ENCODE measurements at regions not wholly inside any gene's neighbourhood (a gene's known extent, or its start where the extent isn't known, plus 50 kb on each side); places are given as distances from the start of the nearest gene placed in this dataset.
A peak's percentile ranks its signal among the peaks of the same experiment; 100 is the strongest.

GRCh38 chr4:56104188-56104587, 155.4 kb downstream of the CEP135 start:
- in situ Hi-C loops (cut with HindIII; ENCODE audit: extremely low pct_ligation_motif_present, low pct_unique_long_range_greater_than_20kb) (no loop called here), intact Hi-C loops (cut with micrococcal nuclease; ENCODE audit: unreplicated experiment) (loop anchor here (10.0 kb wide), 1 partner anchor 159 kb away; the partner anchor contains the start of gene CEP135)
- peak; percentile 70 for DNase-seq (ENCODE audit: low spot score)
- no peaks in the 10 kb centered on the region for H3K9me3 ChIP-seq (ENCODE audit: low read length)
- H3K79me2 ChIP-seq (ENCODE audit: insufficient read depth, low read length), result no peaks in the 10 kb centered on the region
- 0 out of 2 replicates have a peak overlapping the region, but pooled peaks have one; percentile 24 for H3K9ac ChIP-seq (ENCODE audit: insufficient read depth, low read depth, low read length)
- CTCF ChIA-PET (ENCODE audit: low intra/inter-chr PET ratio, low total read pairs), result no interaction called here
- H3K4me3 ChIP-seq (replicated peaks in 1 of 3; ENCODE audit: insufficient read depth in 1 of 3, low read depth in 2 of 3, low read length in 3 of 3), result no peak overlapping the region
- 2% methylated on average over 3 of the region's 3 CpGs for WGBS (ENCODE audit: low lambda C conversion rate)
- H3K4me2 ChIP-seq (ENCODE audit: low read depth, low read length), result peak overlapping the region; percentile 38
- H2AFZ ChIP-seq (ENCODE audit: low read length), result no peak overlapping the region
- no TSS peak for BruUV-seq (replicated peaks)
- no peaks in the 10 kb centered on the region; a peak in 1 of 5 replicates for H3K27me3 ChIP-seq (ENCODE audit: control insufficient read depth in 1 of 2, insufficient read depth in 2 of 2, low read length in 2 of 2)
- H4K20me1 ChIP-seq (ENCODE audit: insufficient read depth, low read length), result no peaks in the 10 kb centered on the region
- peaks cover 52% of the 10 kb centered on the region for H3K4me1 ChIP-seq (ENCODE audit: insufficient read depth, low read length)
- POLR2A ChIA-PET, result no interaction called here
- no peaks in the 10 kb centered on the region for H3K36me3 ChIP-seq (replicated peaks in 1 of 2; ENCODE audit: control insufficient read depth in 1 of 2, insufficient read depth in 2 of 2, low read length in 2 of 2)
- ATAC-seq, result peak; percentile 97
- FAIRE-seq, result peak; percentile 96
- H3K27ac ChIP-seq (ENCODE audit: extremely low read length, insufficient read depth, low read length), result peak overlapping the region; percentile 78
- peak; percentile 66; the same call in 1 of the 2 replicates for TF ChIP-seq RFX1 (IDR thresholded peaks at IDR 0.05)
- TF ChIP-seq SATB2 (CRISPR knock-in tag; IDR thresholded peaks at IDR 0.05), result no peak
- TF ChIP-seq ZNF331 (CRISPR knock-in tag; IDR thresholded peaks at IDR 0.05), result 0 out of 2 replicates have a peak, but pooled peaks have one; percentile 38
- TF ChIP-seq LCORL (IDR thresholded peaks at IDR 0.05), result peak; percentile 67; the same call in 1 of the 2 replicates
- TF ChIP-seq LCORL (CRISPR knock-in tag; IDR thresholded peaks at IDR 0.05), result peak; percentile 60; the same call in 1 of the 2 replicates
- peak; percentile 33; the same call in 1 of the 2 replicates for TF ChIP-seq ZBTB7B (CRISPR knock-in tag; IDR thresholded peaks at IDR 0.05)
- TF ChIP-seq CEBPB (IDR thresholded peaks at IDR 0.05; ENCODE audit: borderline replicate concordance, low read depth, low read length), result peak; percentile 85
- peak; percentile 83; the same call in 1 of the 2 replicates for TF ChIP-seq NCOR1 (IDR thresholded peaks at IDR 0.05; ENCODE audit: borderline replicate concordance, low read length)
- 0 out of 2 replicates have a peak, but pooled peaks have one; percentile 32 for TF ChIP-seq HDAC1 (CRISPR knock-in tag; IDR thresholded peaks at IDR 0.05)
- peak; percentile 75 for TF ChIP-seq ZMYM4 (CRISPR knock-in tag; IDR thresholded peaks at IDR 0.05)
- TF ChIP-seq FOXO1 (CRISPR knock-in tag; IDR thresholded peaks at IDR 0.05), result peak; percentile 12; the same call in 1 of the 2 replicates
- TF ChIP-seq HOMEZ (CRISPR knock-in tag; IDR thresholded peaks at IDR 0.05; ENCODE audit: low read depth), result peak; percentile 78; the same call in 1 of the 2 replicates
- TF ChIP-seq NR2F2 (IDR thresholded peaks at IDR 0.05; ENCODE audit: borderline replicate concordance, low read depth), result peak; percentile 34; the same call in 1 of the 2 replicates
- TF ChIP-seq GATAD2A (CRISPR knock-in tag; IDR thresholded peaks at IDR 0.05), result peak; percentile 50; the same call in 1 of the 2 replicates
- TF ChIP-seq SOX5 (CRISPR knock-in tag; IDR thresholded peaks at IDR 0.05; ENCODE audit: borderline replicate concordance), result peak; percentile 51; the same call in 1 of the 2 replicates
- peak; percentile 82 for TF ChIP-seq SALL1 (CRISPR knock-in tag; IDR thresholded peaks at IDR 0.05)
- peak; percentile 35; the same call in 1 of the 2 replicates for TF ChIP-seq ARID5B (CRISPR knock-in tag; IDR thresholded peaks at IDR 0.05)
- TF ChIP-seq PHF21A (CRISPR knock-in tag; IDR thresholded peaks at IDR 0.05), result peak; percentile 29; the same call in 1 of the 2 replicates
- TF ChIP-seq GZF1 (CRISPR knock-in tag; IDR thresholded peaks at IDR 0.05), result 0 out of 2 replicates have a peak, but pooled peaks have one; percentile 73
- TF ChIP-seq CCDC6 (CRISPR knock-in tag; IDR thresholded peaks at IDR 0.05), result no peak
- TF ChIP-seq RCOR2 (CRISPR knock-in tag; IDR thresholded peaks at IDR 0.05), result 0 out of 2 replicates have a peak, but pooled peaks have one; percentile 44

All from HepG2 (cell line).